BJ (cell line): ENCODE measurements at regions not wholly inside any gene's neighbourhood (a gene's known extent, or its start where the extent isn't known, plus 50 kb on each side); places are given as distances from the start of the nearest gene placed in this dataset. TPM values are rescaled to one million over a fixed set of nuclear protein-coding genes. Genes with fewer than 3 reads are reported as not detected.

Experiments
- CTCF ChIA-PET: fragments of 350-600 bp; formaldehyde crosslinking; extraction: SDS; loops from one replicate; lab custom pipeline; 2021; ENCODE audit warnings: antibody characterized with exemption, inconsistent platforms; lab: Yijun Ruan, JAX
- POLR2A ChIA-PET: fragments of 300-600 bp; sonication (Branson Sonifier 250); formaldehyde crosslinking; extraction: SDS; loops from one replicate; lab custom pipeline; 2021; ENCODE audit warnings: antibody characterized with exemption; lab: Charles Lee
- DNase-seq: peaks from one replicate; pipeline ENCODE4 v3.0.0-alpha.2; 2011; ENCODE audit warnings: low read depth
- H3K27me3 ChIP-seq: 2 replicates; pipeline ENCODE4 v1.6.0; 2011; ENCODE audit warnings: low read length; ENCODE audit not compliant: control insufficient read depth, insufficient read depth
- H3K36me3 ChIP-seq: 2 replicates; pipeline ENCODE4 v1.5.1; 2011; ENCODE audit warnings: low read length; ENCODE audit not compliant: control insufficient read depth, insufficient read depth
- H3K4me3 ChIP-seq: 2 replicates; pipeline ENCODE4 v1.5.1; 2011; ENCODE audit warnings: low read depth, mild to moderate bottlenecking, control low read depth, low read length
- small RNA-seq: library from RNA; depleted of rRNA; stranded (forward); fragments of <200 nt; gene quantifications from one replicate; pipeline ENCODE3, GENCODE V24; 2012; ENCODE audit warnings: low replicate concordance, low read depth; ENCODE audit not compliant: insufficient read length
- TF ChIP-seq, protein P1 (sequence below): IDR thresholded peaks from 2 replicates; pipeline ENCODE4 v1.5.1; 2011; ENCODE audit warnings: low read depth, mild to moderate bottlenecking, control low read depth, inconsistent platforms, low read length, moderate library complexity; ENCODE audit not compliant: insufficient read depth

GRCh38 chr1:115924770-115925169, 51.5 kb upstream of the SLC22A15 start:
- H3K4me3 ChIP-seq = no peak overlapping the region
- CTCF ChIA-PET = no interaction called here
- no peak for DNase-seq
- TF ChIP-seq, protein P1, sequence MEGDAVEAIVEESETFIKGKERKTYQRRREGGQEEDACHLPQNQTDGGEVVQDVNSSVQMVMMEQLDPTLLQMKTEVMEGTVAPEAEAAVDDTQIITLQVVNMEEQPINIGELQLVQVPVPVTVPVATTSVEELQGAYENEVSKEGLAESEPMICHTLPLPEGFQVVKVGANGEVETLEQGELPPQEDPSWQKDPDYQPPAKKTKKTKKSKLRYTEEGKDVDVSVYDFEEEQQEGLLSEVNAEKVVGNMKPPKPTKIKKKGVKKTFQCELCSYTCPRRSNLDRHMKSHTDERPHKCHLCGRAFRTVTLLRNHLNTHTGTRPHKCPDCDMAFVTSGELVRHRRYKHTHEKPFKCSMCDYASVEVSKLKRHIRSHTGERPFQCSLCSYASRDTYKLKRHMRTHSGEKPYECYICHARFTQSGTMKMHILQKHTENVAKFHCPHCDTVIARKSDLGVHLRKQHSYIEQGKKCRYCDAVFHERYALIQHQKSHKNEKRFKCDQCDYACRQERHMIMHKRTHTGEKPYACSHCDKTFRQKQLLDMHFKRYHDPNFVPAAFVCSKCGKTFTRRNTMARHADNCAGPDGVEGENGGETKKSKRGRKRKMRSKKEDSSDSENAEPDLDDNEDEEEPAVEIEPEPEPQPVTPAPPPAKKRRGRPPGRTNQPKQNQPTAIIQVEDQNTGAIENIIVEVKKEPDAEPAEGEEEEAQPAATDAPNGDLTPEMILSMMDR = no peak
- POLR2A ChIA-PET = no interaction called here
- H3K36me3 ChIP-seq = no peaks in the 10 kb centered on the region
- no peaks in the 10 kb centered on the region; the same call in none of the 2 replicates for H3K27me3 ChIP-seq

DNA sequence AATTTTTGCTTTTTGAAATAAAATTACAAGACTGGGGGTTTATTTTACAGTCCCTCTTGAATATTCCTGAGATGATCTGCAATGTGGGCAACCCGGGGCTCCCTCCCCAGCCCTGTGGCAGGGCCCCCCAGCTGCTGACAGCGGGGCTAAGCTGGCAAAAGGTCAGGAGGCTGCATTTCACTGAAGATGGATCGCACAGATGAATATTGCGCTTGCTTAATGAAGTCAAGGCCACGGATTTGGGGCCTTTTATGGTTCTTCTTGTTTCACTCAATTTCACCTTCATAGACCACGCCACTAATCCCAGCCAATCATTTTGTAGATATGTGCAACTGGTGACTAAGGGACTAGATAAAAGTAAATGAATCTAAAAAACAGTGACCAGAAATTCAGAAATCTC, 50.8 kb upstream of the SLC22A15 start:
- H3K4me3 ChIP-seq = no peak overlapping the region
- no peaks in the 10 kb centered on the region; the same call in none of the 2 replicates for H3K27me3 ChIP-seq
- TF ChIP-seq, protein P1 = no peak
- no peak for DNase-seq
- H3K36me3 ChIP-seq = no peaks in the 10 kb centered on the region
- ChIA-PET CTCF (interaction anchor here (0.6 kb wide), 1 partner anchor 573 kb away, joined by 4 read pairs; no protein-coding TSS in a partner anchor), POLR2A (no interaction called here)

Small RNAs in the stretch of these regions (small RNA-seq; reads per million reads assigned to genes)
- not detected for gene AL357137.1
